Neural progenitor cell (in vitro differentiated cells): ENCODE measurements at regions not wholly inside any gene's neighbourhood (a gene's known extent, or its start where the extent isn't known, plus 50 kb on each side); places are given as distances from the start of the nearest gene placed in this dataset.

Experiments used
- EZH2 ChIP-seq: fragments of 200-600 bp; sonication (generic); IDR thresholded peaks from 2 replicates; pipeline ENCODE4 v1.6.1; 2017; ENCODE audit warnings: antibody characterized with exemption, mild to moderate bottlenecking, moderate library complexity
- TF ChIP-seq, protein P1 (sequence below): fragments of 200-600 bp; sonication (generic); IDR thresholded peaks from 2 replicates; pipeline ENCODE4 v1.5.1; 2017; ENCODE audit warnings: antibody characterized with exemption, mild to moderate bottlenecking

GRCh38 chrX:148284821-148285220, 215.6 kb upstream of the AFF2 start:
- TF ChIP-seq, protein P1, sequence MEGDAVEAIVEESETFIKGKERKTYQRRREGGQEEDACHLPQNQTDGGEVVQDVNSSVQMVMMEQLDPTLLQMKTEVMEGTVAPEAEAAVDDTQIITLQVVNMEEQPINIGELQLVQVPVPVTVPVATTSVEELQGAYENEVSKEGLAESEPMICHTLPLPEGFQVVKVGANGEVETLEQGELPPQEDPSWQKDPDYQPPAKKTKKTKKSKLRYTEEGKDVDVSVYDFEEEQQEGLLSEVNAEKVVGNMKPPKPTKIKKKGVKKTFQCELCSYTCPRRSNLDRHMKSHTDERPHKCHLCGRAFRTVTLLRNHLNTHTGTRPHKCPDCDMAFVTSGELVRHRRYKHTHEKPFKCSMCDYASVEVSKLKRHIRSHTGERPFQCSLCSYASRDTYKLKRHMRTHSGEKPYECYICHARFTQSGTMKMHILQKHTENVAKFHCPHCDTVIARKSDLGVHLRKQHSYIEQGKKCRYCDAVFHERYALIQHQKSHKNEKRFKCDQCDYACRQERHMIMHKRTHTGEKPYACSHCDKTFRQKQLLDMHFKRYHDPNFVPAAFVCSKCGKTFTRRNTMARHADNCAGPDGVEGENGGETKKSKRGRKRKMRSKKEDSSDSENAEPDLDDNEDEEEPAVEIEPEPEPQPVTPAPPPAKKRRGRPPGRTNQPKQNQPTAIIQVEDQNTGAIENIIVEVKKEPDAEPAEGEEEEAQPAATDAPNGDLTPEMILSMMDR: no peak
- TF ChIP-seq EZH2: no peak
